SJSA1 (cell line): ENCODE measurements at regions not wholly inside any gene's neighbourhood (a gene's known extent, or its start where the extent isn't known, plus 50 kb on each side); places are given as distances from the start of the nearest gene placed in this dataset.

ENCODE experiments used
- DNase-seq, 2 experiments: peaks; one replicate each; pipeline ENCODE4 v3.0.0-alpha.2; 2015 to 2020; ENCODE audit warnings: low spot score in 2 of 2, low read depth in 1 of 2
- H3K27ac ChIP-seq: fragments of 250-450 bp; sonication (Bioruptor Pico); 2 replicates; pipeline ENCODE4 v1.5.1; 2020; ENCODE audit warnings: mild to moderate bottlenecking, moderate library complexity
- H3K27me3 ChIP-seq: fragments of 250-450 bp; sonication (Bioruptor Pico); replicated peaks from 2 replicates; pipeline ENCODE4 v1.5.1; 2020; ENCODE audit warnings: mild to moderate bottlenecking, moderate library complexity
- H3K36me3 ChIP-seq: fragments of 250-450 bp; sonication (Bioruptor Pico); 2 replicates; pipeline ENCODE4 v1.5.1; 2020; ENCODE audit warnings: mild to moderate bottlenecking
- H3K4me1 ChIP-seq: fragments of 250-450 bp; sonication (Bioruptor Pico); replicated peaks from 2 replicates; pipeline ENCODE4 v1.6.1; 2021; ENCODE audit warnings: mild to moderate bottlenecking
- H3K4me3 ChIP-seq: fragments of 250-450 bp; sonication (Bioruptor Pico); 2 replicates; pipeline ENCODE4 v1.5.1; 2020; ENCODE audit warnings: mild to moderate bottlenecking
- H3K9me3 ChIP-seq: fragments of 250-450 bp; sonication (Bioruptor Pico); replicated peaks from 2 replicates; pipeline ENCODE4 v1.5.1; 2020; ENCODE audit warnings: mild to moderate bottlenecking

DNA sequence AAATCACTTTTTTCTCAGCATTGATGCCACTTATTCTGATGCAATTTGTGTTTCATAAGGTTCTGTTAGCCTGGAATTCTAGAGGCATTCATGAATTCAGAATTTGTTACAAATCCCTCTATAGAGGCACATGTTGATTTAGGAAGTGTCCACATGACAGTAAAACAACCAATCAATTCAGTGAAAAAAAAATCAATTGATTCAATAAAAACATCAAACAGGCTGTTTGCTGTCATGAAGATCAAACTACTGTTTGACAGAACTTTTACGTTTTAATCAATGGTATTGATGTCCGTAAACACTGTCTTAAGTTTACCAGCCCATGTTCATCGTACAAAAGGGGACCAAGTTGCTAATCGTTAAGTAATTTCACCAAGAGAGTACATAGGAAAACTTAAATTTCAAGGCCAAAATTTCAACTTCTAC lies 261.5 kb downstream of the FIGN start:
- DNase-seq: no peak
- no peaks in the 10 kb centered on the region for H3K4me1 ChIP-seq
- H3K9me3 ChIP-seq: no peaks in the 10 kb centered on the region
- no peak overlapping the region for H3K27ac ChIP-seq
- H3K4me3 ChIP-seq: no peak overlapping the region
- H3K27me3 ChIP-seq: no peaks in the 10 kb centered on the region
- H3K36me3 ChIP-seq: no peaks in the 10 kb centered on the region

DNA sequence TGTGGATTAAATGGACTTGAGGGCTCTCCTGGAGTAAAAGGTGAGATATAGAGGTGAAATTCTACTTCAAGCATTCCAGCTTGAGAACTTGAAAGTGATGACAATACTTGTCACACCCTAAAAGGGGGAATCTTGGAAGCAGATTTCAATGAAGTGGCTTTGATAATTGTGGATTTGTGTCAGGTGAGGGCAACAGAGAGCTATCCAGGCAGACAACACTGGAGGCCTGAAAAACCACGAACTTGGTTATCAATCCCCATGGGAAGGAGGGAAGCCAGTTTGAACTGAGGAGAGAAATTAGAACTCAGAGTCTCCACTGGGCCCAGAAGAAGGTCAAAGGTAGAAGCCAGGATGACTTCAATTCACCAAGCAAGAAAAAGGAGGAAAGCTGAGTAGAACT lies 263.9 kb downstream of the FIGN start:
- no peak for DNase-seq
- Histone ChIP-seq H3K4me3 (no peak overlapping the region), H3K27ac (no peak overlapping the region), H3K36me3 (no peaks in the 10 kb centered on the region), H3K4me1 (no peaks in the 10 kb centered on the region), H3K27me3 (no peaks in the 10 kb centered on the region), H3K9me3 (no peaks in the 10 kb centered on the region)

DNA sequence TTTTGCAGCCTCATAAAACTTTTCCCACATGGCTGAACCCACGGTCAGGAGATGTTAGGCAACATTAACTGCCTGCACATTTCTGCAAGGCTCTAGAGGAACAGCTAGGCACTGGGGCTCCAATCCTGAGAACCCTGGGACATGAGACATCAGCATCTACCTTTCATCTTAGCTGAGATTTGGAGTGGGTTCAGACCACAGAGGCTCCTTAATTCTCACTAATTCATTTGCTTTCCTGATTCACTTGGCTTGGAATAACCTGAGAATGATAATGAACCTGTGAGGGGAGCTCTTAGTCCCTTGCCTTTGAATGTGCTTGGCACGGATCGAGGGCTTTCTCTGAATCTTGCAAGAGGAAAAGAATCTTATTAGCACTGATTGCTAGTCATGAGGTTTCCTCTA lies 266.2 kb downstream of the FIGN start:
- H3K36me3 ChIP-seq: no peaks in the 10 kb centered on the region
- H3K27me3 ChIP-seq: 0 out of 2 replicates have a peak, but pooled peaks cover 2% of the 10 kb centered on the region
- no peak for DNase-seq
- H3K4me1 ChIP-seq: no peaks in the 10 kb centered on the region
- no peak overlapping the region for H3K27ac ChIP-seq
- H3K4me3 ChIP-seq: no peak overlapping the region
- no peaks in the 10 kb centered on the region for H3K9me3 ChIP-seq

DNA sequence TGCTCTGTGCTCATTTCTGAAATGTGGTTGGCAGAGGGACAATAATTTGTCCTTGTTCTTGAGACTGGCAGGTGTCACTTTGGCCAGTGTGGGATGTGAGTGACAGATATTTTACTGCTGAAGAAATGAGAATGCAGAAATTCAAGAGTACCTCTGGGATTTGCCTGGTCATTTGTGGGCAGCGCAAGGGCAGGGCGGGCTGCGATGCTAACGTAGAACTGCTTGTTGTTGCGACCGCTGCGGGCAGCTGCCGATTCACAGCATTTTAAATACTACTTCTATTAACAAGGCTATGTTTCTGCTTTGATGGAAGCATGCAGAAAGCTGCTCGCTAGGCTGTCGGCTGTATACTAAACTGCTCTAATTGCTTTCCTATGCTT lies 268.6 kb downstream of the FIGN start:
- no peak overlapping the region for H3K27ac ChIP-seq
- DNase-seq: no peak
- no peaks in the 10 kb centered on the region for H3K9me3 ChIP-seq
- H3K27me3 ChIP-seq: 0 out of 2 replicates have a peak, but pooled peaks cover 2% of the 10 kb centered on the region
- no peak overlapping the region for H3K4me3 ChIP-seq
- no peaks in the 10 kb centered on the region for H3K4me1 ChIP-seq
- H3K36me3 ChIP-seq: no peaks in the 10 kb centered on the region

DNA sequence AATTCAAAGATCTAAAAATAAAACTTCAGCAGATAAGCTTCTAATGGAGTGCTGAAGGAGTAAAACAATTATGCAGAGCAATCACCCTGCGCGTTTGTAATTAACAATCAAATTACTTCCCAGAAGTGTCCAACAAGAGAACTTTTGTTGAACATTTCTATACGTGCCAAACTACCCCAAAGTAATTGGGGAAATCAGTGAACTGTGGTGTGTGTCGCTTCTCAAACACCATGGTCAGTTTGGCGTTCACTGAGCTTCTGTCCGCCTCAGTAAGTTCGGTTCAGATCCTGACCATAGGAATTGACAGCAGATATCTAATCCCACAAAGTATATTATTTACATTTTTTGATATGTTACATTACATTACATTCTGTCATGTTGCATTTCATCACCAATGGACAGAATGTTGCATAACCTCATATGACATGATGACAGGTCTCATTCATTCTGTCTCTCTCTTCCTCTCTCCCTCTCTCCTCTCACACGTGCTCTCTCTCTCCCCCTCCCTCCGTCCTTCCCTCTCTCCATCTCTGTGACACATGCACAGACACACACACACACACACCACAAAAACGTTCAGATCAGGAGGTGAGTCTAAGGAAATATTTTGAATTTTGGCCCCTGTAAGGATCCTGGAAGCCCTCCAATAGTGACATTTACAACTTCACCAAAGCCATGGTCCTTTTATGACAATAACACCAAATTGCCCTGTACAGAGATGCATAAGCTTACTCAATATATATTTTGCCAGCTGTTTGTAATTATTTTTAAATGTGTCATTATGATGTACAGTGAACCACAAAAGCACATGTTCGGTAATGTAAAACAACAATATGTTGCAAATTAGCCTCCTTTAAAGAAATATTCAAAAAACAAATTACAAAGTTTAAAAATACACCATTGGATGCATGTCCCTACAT lies 269.2 kb downstream of the FIGN start:
- H3K27ac ChIP-seq: no peak overlapping the region
- H3K4me3 ChIP-seq: no peak overlapping the region
- no peaks in the 10 kb centered on the region for H3K36me3 ChIP-seq
- DNase-seq: no peak
- H3K27me3 ChIP-seq: 0 out of 2 replicates have a peak, but pooled peaks cover 2% of the 10 kb centered on the region
- no peaks in the 10 kb centered on the region for H3K4me1 ChIP-seq
- H3K9me3 ChIP-seq: no peaks in the 10 kb centered on the region

DNA sequence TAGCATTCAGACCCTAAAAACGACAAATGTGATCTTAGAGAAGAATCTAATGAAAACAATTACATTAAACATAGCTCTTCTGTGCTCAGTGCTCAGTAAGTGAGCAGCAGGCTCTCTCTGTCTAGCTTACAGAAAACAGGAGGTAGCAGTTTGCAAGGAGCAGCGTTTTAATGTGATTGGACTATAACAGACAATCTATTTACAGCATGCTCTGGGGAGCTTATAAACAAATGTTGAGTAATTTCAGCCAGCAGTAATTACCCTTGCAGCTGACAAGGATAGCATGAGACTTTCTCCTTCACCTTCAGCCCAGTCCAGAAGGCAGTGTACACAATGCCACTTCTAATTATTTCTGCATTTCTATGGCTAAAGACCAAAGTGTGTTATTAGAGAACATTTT lies 270.4 kb downstream of the FIGN start:
- DNase-seq: no peak
- Histone ChIP-seq H3K4me1 (no peaks in the 10 kb centered on the region), H3K36me3 (no peaks in the 10 kb centered on the region), H3K9me3 (no peaks in the 10 kb centered on the region), H3K27me3 (0 out of 2 replicates have a peak, but pooled peaks cover 2% of the 10 kb centered on the region), H3K27ac (no peak overlapping the region), H3K4me3 (no peak overlapping the region)

DNA sequence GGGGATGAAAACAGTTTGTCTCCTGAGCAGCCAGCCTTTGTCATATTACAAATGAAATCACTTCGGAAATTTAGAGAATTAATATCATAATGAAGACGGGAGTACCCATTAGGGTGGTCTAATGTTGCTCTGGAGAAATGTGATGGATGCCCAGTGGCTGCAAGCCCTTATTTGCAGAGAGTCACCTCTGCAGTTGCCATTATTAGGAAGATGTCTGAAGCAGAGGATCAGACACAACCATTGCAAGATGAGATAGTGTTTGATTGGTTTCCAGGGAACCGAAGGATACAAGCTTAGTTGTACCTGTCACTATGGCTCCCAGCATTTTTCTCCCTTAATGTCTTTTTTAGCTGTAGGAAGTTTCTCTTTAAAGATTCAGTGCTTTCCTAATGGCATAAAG lies 272.4 kb downstream of the FIGN start:
- Histone ChIP-seq H3K27me3 (0 out of 2 replicates have a peak, but pooled peaks cover 2% of the 10 kb centered on the region), H3K9me3 (no peaks in the 10 kb centered on the region), H3K36me3 (no peaks in the 10 kb centered on the region), H3K27ac (no peak overlapping the region), H3K4me1 (no peaks in the 10 kb centered on the region), H3K4me3 (no peak overlapping the region)
- DNase-seq: no peak

DNA sequence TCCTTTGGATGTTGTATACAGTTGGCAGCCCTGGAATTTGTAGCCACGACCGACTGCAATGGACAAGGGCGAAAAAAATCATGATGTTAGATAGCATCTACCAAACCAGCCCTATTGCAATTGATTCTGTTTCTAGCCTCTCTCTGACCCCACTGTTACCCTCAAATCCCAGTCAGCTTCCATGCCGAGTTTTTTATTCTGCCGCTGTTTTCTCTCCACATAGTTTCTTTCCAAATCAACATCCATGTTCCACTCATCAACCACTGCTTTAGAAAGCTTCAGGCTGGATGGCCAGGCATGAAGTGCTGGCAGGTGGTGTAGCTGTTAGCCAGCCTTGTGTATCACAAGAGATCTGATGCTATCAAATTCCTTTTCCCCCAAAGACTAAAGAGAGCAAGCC lies 272.8 kb downstream of the FIGN start:
- no peaks in the 10 kb centered on the region for H3K9me3 ChIP-seq
- H3K27me3 ChIP-seq: 0 out of 2 replicates have a peak, but pooled peaks cover 2% of the 10 kb centered on the region
- no peaks in the 10 kb centered on the region for H3K36me3 ChIP-seq
- DNase-seq: no peak
- no peak overlapping the region for H3K4me3 ChIP-seq
- no peak overlapping the region for H3K27ac ChIP-seq
- no peaks in the 10 kb centered on the region for H3K4me1 ChIP-seq

DNA sequence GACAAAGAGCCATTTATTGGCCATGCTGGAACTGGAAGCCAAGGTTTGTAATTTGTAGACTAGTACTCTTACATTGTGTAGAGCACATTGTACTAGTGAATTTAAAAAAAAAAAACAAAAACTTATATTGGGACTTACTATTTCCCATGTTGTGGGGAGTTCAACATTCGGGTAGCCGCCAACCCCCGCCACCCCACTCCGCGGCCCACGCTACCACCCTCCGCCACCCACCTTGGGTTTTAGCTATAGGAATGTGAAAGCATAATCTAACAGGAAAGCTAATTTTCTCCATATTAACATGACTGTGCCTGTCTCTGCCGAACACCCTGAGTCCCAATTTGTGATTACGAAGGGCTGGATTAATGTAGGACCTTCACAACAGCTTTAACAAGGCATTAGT lies 275.8 kb downstream of the FIGN start:
- no peak overlapping the region for H3K4me3 ChIP-seq
- H3K4me1 ChIP-seq: no peaks in the 10 kb centered on the region
- H3K27ac ChIP-seq: no peak overlapping the region
- no peaks in the 10 kb centered on the region for H3K9me3 ChIP-seq
- H3K36me3 ChIP-seq: no peaks in the 10 kb centered on the region
- no peak for DNase-seq
- no peaks in the 10 kb centered on the region for H3K27me3 ChIP-seq

DNA sequence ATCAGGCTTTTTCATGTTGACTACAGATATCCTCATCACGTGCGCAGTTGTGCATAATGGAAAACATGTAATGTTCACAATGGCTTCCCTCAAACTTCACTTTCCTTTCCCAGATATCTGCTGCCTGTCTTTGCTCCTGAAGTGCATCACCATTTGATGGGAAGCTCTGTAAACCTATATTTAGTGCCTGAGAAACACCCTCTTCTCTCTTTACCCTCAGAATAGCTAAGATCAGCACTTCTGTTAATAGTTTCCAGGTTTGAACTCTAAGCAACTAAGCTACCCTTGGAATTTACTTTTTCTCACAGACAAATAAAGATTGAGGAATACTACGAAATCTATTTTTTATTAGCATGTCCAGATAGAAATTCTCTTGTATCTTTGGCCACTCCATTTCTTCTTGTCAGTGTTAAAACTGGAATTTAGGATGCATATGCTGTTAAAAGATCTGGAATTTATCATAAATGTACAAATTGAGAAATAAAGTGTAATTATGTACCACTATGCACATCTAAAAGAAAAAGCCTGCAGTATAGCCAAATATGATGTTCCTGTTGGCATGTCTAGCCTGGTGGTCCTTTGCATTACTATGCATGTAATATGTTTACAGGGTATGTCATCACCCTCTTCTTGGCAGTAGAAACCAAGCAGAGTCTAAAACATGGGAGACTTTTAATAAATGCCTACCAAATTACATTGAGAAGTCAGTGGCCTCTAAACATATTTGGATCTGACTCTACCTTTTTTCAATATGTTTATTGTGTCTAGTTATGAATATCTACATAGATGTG lies 278.7 kb downstream of the FIGN start:
- Histone ChIP-seq H3K27me3 (no peaks in the 10 kb centered on the region), H3K4me1 (no peaks in the 10 kb centered on the region), H3K27ac (no peak overlapping the region), H3K4me3 (no peak overlapping the region), H3K9me3 (no peaks in the 10 kb centered on the region), H3K36me3 (no peaks in the 10 kb centered on the region)
- no peak for DNase-seq

DNA sequence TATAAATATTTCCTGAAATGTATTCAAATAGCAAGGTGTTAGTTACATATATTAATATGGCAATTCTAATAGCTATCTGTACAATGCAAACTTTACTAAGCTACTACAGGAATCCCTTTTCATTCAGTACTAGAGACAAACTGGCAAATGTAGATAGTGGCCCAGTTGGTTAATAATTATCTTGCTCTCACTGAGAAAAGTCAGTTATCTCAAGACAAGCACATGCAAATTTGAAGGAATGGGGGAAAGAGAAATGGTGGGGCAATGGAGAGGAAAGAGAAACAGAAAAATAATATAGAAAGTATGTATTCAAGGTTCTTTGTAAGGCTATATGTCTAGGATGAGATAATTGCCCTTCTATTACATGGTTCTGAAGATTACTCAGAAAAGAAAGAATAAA lies 280.0 kb downstream of the FIGN start:
- Histone ChIP-seq H3K36me3 (no peaks in the 10 kb centered on the region), H3K4me1 (no peaks in the 10 kb centered on the region), H3K9me3 (no peaks in the 10 kb centered on the region), H3K4me3 (no peak overlapping the region), H3K27ac (no peak overlapping the region), H3K27me3 (no peaks in the 10 kb centered on the region)
- DNase-seq: no peak

DNA sequence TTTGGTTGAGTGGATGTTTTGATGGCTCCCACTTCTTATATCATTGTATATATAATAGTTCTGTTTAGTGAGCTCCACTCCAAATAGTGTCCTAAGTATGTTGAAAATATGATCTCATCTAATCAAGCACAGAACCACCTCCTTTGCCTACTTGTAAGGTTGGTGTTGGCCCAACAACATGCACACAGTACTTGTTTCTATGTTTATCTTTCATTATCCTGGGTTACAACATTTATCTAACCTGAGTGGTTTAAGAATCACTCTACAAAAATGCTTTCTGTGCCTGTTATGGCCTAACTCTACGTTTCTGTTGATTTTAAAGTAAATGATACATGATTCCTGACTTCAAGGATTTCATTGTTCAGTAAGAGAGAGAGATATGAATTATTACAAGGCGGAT lies 281.9 kb downstream of the FIGN start:
- Histone ChIP-seq H3K27ac (no peak overlapping the region), H3K36me3 (no peaks in the 10 kb centered on the region), H3K9me3 (no peaks in the 10 kb centered on the region), H3K4me3 (no peak overlapping the region), H3K4me1 (no peaks in the 10 kb centered on the region), H3K27me3 (no peaks in the 10 kb centered on the region)
- no peak for DNase-seq

DNA sequence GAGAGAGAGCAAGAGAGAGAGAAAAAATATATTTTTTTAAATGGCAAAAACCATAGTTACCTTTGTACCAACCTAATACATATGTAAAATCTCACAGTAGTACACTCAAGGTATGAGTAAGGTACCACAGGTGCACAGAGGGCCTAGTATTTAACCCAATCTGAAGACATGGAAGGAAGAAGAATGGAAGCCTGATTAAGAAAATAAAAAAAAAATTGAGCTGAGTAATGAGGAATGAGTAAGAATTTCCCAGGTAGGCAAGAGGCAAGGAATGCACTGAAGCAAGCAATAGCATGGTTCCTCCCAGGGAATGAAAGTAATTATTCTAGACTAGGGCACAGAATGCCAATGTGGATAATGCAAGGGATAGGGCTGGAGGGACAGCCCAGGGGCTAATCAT lies 294.2 kb downstream of the FIGN start:
- Histone ChIP-seq H3K9me3 (no peaks in the 10 kb centered on the region), H3K4me3 (no peak overlapping the region), H3K27me3 (no peaks in the 10 kb centered on the region), H3K27ac (no peak overlapping the region), H3K36me3 (no peaks in the 10 kb centered on the region), H3K4me1 (no peaks in the 10 kb centered on the region)
- DNase-seq: no peak

DNA sequence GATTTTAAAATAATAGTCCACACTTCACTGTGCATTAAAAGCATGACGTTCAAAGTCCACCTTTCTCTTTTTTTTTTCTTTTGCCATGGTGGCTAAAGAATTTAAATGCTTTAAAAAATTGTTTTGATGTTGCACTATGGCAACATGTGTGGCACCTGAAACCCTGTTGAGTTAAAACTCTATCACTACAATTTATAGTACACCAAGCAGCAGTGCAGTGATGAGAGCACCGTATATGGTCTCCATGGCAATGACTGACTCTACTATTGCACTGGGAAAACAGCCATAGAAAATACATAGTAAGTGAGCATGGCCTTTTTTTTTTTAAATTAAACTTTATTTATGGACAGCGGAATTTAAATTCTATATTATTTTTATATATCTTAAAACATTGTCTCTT lies 298.8 kb downstream of the FIGN start:
- H3K4me1 ChIP-seq: no peaks in the 10 kb centered on the region
- DNase-seq: no peak
- no peak overlapping the region for H3K4me3 ChIP-seq
- H3K27ac ChIP-seq: no peak overlapping the region
- no peaks in the 10 kb centered on the region for H3K36me3 ChIP-seq
- H3K9me3 ChIP-seq: no peaks in the 10 kb centered on the region
- H3K27me3 ChIP-seq: no peaks in the 10 kb centered on the region
